ENCODE measurements at regions not wholly inside any gene's neighbourhood (a gene's known extent, or its start where the extent isn't known, plus 50 kb on each side); places are given as distances from the start of the nearest gene placed in this dataset.

DNA sequence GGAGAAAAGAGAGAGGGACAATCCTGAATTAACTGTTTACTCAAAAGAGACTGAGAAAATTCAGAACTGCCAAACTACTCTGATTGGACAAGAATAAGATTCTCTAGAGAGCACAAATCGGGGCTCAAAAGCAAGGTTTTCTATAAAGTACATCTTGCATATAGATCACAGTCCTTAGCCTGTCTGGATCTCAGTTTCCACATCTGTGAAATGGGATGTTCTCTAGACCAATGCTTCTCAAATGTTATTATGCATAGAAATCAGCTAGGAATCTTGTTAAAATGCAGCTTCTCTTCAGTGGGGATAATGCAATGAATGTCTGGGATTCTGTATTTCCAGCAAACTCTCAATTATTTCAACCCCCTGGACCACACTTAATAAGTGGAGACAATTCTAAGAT, 231.6 kb downstream of the ESM1 start:
- TF ChIP-seq, protein P1, sequence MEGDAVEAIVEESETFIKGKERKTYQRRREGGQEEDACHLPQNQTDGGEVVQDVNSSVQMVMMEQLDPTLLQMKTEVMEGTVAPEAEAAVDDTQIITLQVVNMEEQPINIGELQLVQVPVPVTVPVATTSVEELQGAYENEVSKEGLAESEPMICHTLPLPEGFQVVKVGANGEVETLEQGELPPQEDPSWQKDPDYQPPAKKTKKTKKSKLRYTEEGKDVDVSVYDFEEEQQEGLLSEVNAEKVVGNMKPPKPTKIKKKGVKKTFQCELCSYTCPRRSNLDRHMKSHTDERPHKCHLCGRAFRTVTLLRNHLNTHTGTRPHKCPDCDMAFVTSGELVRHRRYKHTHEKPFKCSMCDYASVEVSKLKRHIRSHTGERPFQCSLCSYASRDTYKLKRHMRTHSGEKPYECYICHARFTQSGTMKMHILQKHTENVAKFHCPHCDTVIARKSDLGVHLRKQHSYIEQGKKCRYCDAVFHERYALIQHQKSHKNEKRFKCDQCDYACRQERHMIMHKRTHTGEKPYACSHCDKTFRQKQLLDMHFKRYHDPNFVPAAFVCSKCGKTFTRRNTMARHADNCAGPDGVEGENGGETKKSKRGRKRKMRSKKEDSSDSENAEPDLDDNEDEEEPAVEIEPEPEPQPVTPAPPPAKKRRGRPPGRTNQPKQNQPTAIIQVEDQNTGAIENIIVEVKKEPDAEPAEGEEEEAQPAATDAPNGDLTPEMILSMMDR (IDR thresholded peaks at IDR 0.05) = no peak
- TF ChIP-seq POLR2A (IDR thresholded peaks at IDR 0.05) = no peak
